Loucy (cell line): ENCODE measurements at regions not wholly inside any gene's neighbourhood (a gene's known extent, or its start where the extent isn't known, plus 50 kb on each side); places are given as distances from the start of the nearest gene placed in this dataset.

Experiments
- EZH2phosphoT487 ChIP-seq: fragments of 200-600 bp; IDR thresholded peaks from 2 replicates; pipeline ENCODE4 v1.6.1; 2018; ENCODE audit warnings: antibody characterized with exemption, mild to moderate bottlenecking, moderate library complexity, borderline replicate concordance
- TF ChIP-seq, protein P1 (sequence below): fragments of 200-600 bp; sonication (generic); conservative IDR thresholded peaks from 2 replicates; pipeline ENCODE4 v1.5.1; 2014; ENCODE audit warnings: mild to moderate bottlenecking, antibody characterized with exemption, low read length

DNA sequence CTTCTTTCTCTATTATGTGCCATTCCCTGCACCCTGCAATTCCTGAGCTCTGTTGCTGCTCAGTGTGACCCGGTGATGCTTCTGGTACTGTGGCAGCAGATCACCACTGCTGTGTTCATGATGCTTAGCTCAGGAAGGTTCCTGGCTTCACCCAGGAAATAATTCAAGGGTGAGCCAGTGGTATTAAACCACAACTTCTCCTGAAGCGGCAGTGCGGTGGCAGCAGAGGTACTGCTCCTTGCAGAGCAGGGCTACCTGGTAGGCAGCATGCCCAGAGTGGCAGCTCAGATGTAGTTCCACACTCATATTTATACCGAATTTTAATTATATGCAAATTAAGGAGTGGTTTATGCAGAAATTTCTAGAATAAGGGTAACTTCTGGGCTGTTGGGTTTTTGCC is 213.8 kb upstream of the ZNF608 start:
- TF ChIP-seq, protein P1, sequence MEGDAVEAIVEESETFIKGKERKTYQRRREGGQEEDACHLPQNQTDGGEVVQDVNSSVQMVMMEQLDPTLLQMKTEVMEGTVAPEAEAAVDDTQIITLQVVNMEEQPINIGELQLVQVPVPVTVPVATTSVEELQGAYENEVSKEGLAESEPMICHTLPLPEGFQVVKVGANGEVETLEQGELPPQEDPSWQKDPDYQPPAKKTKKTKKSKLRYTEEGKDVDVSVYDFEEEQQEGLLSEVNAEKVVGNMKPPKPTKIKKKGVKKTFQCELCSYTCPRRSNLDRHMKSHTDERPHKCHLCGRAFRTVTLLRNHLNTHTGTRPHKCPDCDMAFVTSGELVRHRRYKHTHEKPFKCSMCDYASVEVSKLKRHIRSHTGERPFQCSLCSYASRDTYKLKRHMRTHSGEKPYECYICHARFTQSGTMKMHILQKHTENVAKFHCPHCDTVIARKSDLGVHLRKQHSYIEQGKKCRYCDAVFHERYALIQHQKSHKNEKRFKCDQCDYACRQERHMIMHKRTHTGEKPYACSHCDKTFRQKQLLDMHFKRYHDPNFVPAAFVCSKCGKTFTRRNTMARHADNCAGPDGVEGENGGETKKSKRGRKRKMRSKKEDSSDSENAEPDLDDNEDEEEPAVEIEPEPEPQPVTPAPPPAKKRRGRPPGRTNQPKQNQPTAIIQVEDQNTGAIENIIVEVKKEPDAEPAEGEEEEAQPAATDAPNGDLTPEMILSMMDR, result no peak
- TF ChIP-seq EZH2phosphoT487, result no peak
